IMR-90 (cell line): ENCODE measurements at regions not wholly inside any gene's neighbourhood (a gene's known extent, or its start where the extent isn't known, plus 50 kb on each side); places are given as distances from the start of the nearest gene placed in this dataset.

Experiments used
- ATAC-seq: fragments of 200-7000 bp; cut with Tn5 transposase; 2 replicates; pipeline ENCODE4 v1.9.1; 2020; ENCODE audit warnings: low read depth, mild to moderate bottlenecking, moderate library complexity
- BruUV-seq: library from RNA; stranded (reverse); fragments of 400-500 nt; replicated peaks from 2 replicates; lab custom pipeline; 2021; lab: Mats Ljungman, UMichigan
- CTCF ChIA-PET: fragments of 300-600 bp; formaldehyde crosslinking; extraction: SDS; loops from one replicate; lab custom pipeline; 2021; ENCODE audit warnings: antibody characterized with exemption; lab: Yijun Ruan, JAX
- POLR2A ChIA-PET: fragments of 300-600 bp; sonication (Branson Sonifier 250); formaldehyde crosslinking; loops from one replicate; lab custom pipeline; 2022; ENCODE audit warnings: antibody characterized with exemption; ENCODE audit not compliant: unreplicated experiment; lab: Charles Lee
- DNase-seq: peaks from one replicate; pipeline ENCODE4 v3.0.0; 2013
- H2AFZ ChIP-seq: replicated peaks from 2 replicates; pipeline ENCODE3; 2013; ENCODE audit warnings: low read length, mild to moderate bottlenecking; ENCODE audit not compliant: poor library complexity
- H2AK5ac ChIP-seq: 2 replicates; pipeline ENCODE4 v1.6.1; 2013; ENCODE audit warnings: low read depth, low read length, inconsistent platforms
- H2AK9ac ChIP-seq: replicated peaks from 2 replicates; pipeline ENCODE3; 2013; ENCODE audit warnings: mild to moderate bottlenecking, low read depth, low read length, moderate library complexity; ENCODE audit not compliant: poor library complexity
- H2BK120ac ChIP-seq: 2 replicates; pipeline ENCODE4 v1.6.1; 2013; ENCODE audit warnings: low read depth, low read length, inconsistent platforms
- H2BK15ac ChIP-seq: 3 replicates; pipeline ENCODE4 v1.6.1; 2013; ENCODE audit warnings: low read depth, low read length, inconsistent platforms
- H2BK20ac ChIP-seq: 2 replicates; pipeline ENCODE4 v1.6.1; 2013; ENCODE audit warnings: low read depth, mild to moderate bottlenecking, inconsistent platforms, low read length, moderate library complexity
- H2BK5ac ChIP-seq: 2 replicates; pipeline ENCODE4 v1.6.1; 2013; ENCODE audit warnings: mild to moderate bottlenecking, low read depth, low read length, inconsistent platforms; ENCODE audit not compliant: poor library complexity, severe bottlenecking
- H3K14ac ChIP-seq: replicated peaks from 2 replicates; pipeline ENCODE4 v1.6.1; 2013; ENCODE audit warnings: low read depth, low read length, inconsistent platforms
- H3K18ac ChIP-seq: 2 replicates; pipeline ENCODE4 v1.6.1; 2013; ENCODE audit warnings: low read depth, low read length, control low read depth
- H3K23ac ChIP-seq: 2 replicates; pipeline ENCODE4 v1.6.1; 2013; ENCODE audit warnings: low read depth, low read length, inconsistent platforms
- H3K27ac ChIP-seq: 2 replicates; pipeline ENCODE4 v1.5.1; 2013; ENCODE audit warnings: mild to moderate bottlenecking, control low read depth, low read length; ENCODE audit not compliant: insufficient read depth
- H3K27me3 ChIP-seq: 2 replicates; pipeline ENCODE4 v1.6.1; 2013; ENCODE audit warnings: low read length; ENCODE audit not compliant: control insufficient read depth, insufficient read depth
- H3K36me3 ChIP-seq: 2 replicates; pipeline ENCODE4 v1.6.1; 2013; ENCODE audit warnings: low read length, mixed read lengths; ENCODE audit not compliant: control insufficient read depth, insufficient read depth
- H3K4ac ChIP-seq: 2 replicates; pipeline ENCODE4 v1.6.1; 2013; ENCODE audit warnings: low read depth, low read length, inconsistent platforms
- H3K4me1 ChIP-seq: 2 replicates; pipeline ENCODE4 v1.6.1; 2013; ENCODE audit warnings: low read length, mixed read lengths; ENCODE audit not compliant: control insufficient read depth, insufficient read depth
- H3K4me2 ChIP-seq: 2 replicates; pipeline ENCODE4 v1.6.1; 2013; ENCODE audit warnings: low read depth, mild to moderate bottlenecking, control low read depth, low read length, moderate library complexity
- H3K4me3 ChIP-seq: 2 replicates; pipeline ENCODE4 v1.5.1; 2013; ENCODE audit warnings: low read depth, mild to moderate bottlenecking, control low read depth, low read length, moderate library complexity; ENCODE audit not compliant: insufficient read depth
- H3K56ac ChIP-seq: 2 replicates; pipeline ENCODE4 v1.6.1; 2013; ENCODE audit warnings: low read length, inconsistent platforms; ENCODE audit not compliant: insufficient read depth; ENCODE audit errors: extremely low read depth
- H3K79me1 ChIP-seq, 2 experiments: 2 replicates each; pipeline ENCODE4 v1.6.1; 2013; ENCODE audit warnings: low read length in 2 of 2, inconsistent platforms in 1 of 2, low read depth in 1 of 2
- H3K9ac ChIP-seq: 2 replicates; pipeline ENCODE4 v1.6.1; 2013; ENCODE audit warnings: low read depth, low read length, control low read depth
- H3K9me1 ChIP-seq: 2 replicates; pipeline ENCODE4 v1.6.1; 2013; ENCODE audit warnings: low read length, inconsistent platforms; ENCODE audit not compliant: insufficient read depth
- H3K9me3 ChIP-seq: 2 replicates; pipeline ENCODE4 v1.6.1; 2013; ENCODE audit warnings: low read length; ENCODE audit not compliant: control insufficient read depth, insufficient read depth
- H4K20me1 ChIP-seq: 2 replicates; pipeline ENCODE4 v1.6.1; 2013; ENCODE audit warnings: low read length, inconsistent platforms; ENCODE audit not compliant: insufficient read depth
- H4K5ac ChIP-seq: 2 replicates; pipeline ENCODE4 v1.6.1; 2013; ENCODE audit warnings: mild to moderate bottlenecking, low read depth, low read length, control low read depth
- H4K8ac ChIP-seq, 2 experiments: 2 replicates each; pipeline ENCODE4 v1.6.1; 2013; ENCODE audit warnings: low read depth in 2 of 2, low read length in 2 of 2, control low read depth in 1 of 2, inconsistent platforms in 1 of 2
- H4K91ac ChIP-seq: 2 replicates; pipeline ENCODE4 v1.6.1; 2013; ENCODE audit warnings: low read depth, low read length, inconsistent platforms; ENCODE audit not compliant: insufficient read depth
- BHLHE40 ChIP-seq: fragments of 150-350 bp; IDR thresholded peaks from 2 replicates; pipeline ENCODE4 v1.6.1; 2016; ENCODE audit warnings: mild to moderate bottlenecking, low read depth, low read length
- CEBPB ChIP-seq: IDR thresholded peaks from 2 replicates; pipeline ENCODE4 v1.6.1; 2012; ENCODE audit warnings: low read depth, low read length, improper control_type of control experiment
- CHD1 ChIP-seq: IDR thresholded peaks from 2 replicates; pipeline ENCODE4 v1.6.1; 2012; ENCODE audit warnings: low read depth, low read length, improper control_type of control experiment
- MAFK ChIP-seq: IDR thresholded peaks from 2 replicates; pipeline ENCODE4 v1.6.1; 2012; ENCODE audit warnings: low read depth, low read length, improper control_type of control experiment
- MXI1 ChIP-seq: IDR thresholded peaks from 2 replicates; pipeline ENCODE4 v1.6.1; 2012; ENCODE audit warnings: low read depth, mild to moderate bottlenecking, low read length, moderate library complexity, borderline replicate concordance
- NFE2L2 ChIP-seq: fragments of 150-350 bp; IDR thresholded peaks from 2 replicates; pipeline ENCODE4 v1.6.1; 2016; ENCODE audit warnings: low read depth, mild to moderate bottlenecking, low read length
- POLR2A ChIP-seq: IDR thresholded peaks from 2 replicates; pipeline ENCODE4 v1.6.1; 2012; ENCODE audit warnings: mild to moderate bottlenecking, low read depth, low read length
- RAD21 ChIP-seq: IDR thresholded peaks from 2 replicates; pipeline ENCODE4 v1.6.1; 2012; ENCODE audit warnings: low read length, improper control_type of control experiment
- RCOR1 ChIP-seq: IDR thresholded peaks from 2 replicates; pipeline ENCODE4 v1.6.1; 2012; ENCODE audit warnings: mild to moderate bottlenecking, low read length, improper control_type of control experiment; ENCODE audit not compliant: insufficient replicate concordance
- SMC3 ChIP-seq: fragments of 150-350 bp; IDR thresholded peaks from 2 replicates; pipeline ENCODE4 v1.6.1; 2016; ENCODE audit warnings: low read depth, mild to moderate bottlenecking, antibody characterized with exemption, low read length, moderate library complexity
- WGBS, 2 experiments: methylation state at CpG; one replicate each; pipeline versions ENCODE4 v1.1.5 to v1.1.7; 2013; ENCODE audit warnings: missing lambda C conversion rate in 2 of 2; ENCODE audit not compliant: insufficient read length in 1 of 2; ENCODE audit errors: extremely low coverage in 2 of 2; 5-methylcytosine and 5-hydroxymethylcytosine counted together
- dilution Hi-C: fragments of 300-500 bp; cut with HindIII; formaldehyde crosslinking; loops from one replicate; pipeline ENCODE4 v1.14.3; 2018; ENCODE audit warnings: low sequenced_read_pairs; ENCODE audit not compliant: unreplicated experiment
- in situ Hi-C: fragments of 300-500 bp; cut with MboI; formaldehyde crosslinking; loops from 3 replicates; pipeline ENCODE4 v1.14.3; 2019; ENCODE audit warnings: low sequenced_read_pairs, inconsistent platforms, mixed read lengths
- intact Hi-C: fragments of 100-400 bp; cut with micrococcal nuclease; formaldehyde crosslinking; loops from 2 replicates; pipeline ENCODE4 v1.10.0; 2022
- TF ChIP-seq, protein P1 (sequence below): conservative IDR thresholded peaks from 2 replicates; pipeline ENCODE4 v1.5.1; 2012; ENCODE audit warnings: mild to moderate bottlenecking, low read depth, low read length, improper control_type of control experiment
- TF ChIP-seq, protein P2 (sequence below): fragments of 150-350 bp; IDR thresholded peaks from 2 replicates; pipeline ENCODE4 v1.6.1; 2017; ENCODE audit warnings: mild to moderate bottlenecking, antibody characterized with exemption, low read length, low read depth
- TF ChIP-seq, protein P3 (sequence below): fragments of 150-350 bp; IDR thresholded peaks from 2 replicates; pipeline ENCODE4 v1.6.1; 2016; ENCODE audit warnings: low read depth, mild to moderate bottlenecking, low read length, moderate library complexity, borderline replicate concordance

DNA sequence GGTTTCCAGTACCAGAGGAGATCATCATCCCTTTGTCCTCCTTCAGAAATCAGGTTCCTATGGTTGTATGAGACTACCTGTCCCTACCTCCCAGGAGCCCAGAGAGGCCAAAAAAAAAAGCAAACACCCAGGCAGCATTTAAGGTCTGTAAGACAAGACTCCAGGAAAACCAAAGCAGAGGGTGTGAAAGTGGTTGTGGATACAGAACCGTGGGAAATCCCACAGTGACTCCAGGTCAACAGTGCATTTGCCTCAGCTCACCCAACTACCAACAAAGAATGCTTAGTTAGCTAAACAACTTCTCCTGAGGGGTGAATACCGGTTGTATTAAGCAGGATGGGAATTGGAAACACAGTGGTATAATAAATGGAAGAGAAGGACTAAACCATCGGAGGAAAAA is 83.6 kb downstream of the LBH start:
- Histone ChIP-seq H3K27ac (no peak overlapping the region), H2BK20ac (no peak overlapping the region; the same call in 1 of the 2 replicates), H2AK9ac (no peak overlapping the region), H2BK120ac (no peak overlapping the region), H4K20me1 (no peaks in the 10 kb centered on the region), H4K5ac (no peak overlapping the region), H3K14ac (no peak overlapping the region), H3K4me3 (no peak overlapping the region), H3K9me3 (0 out of 2 replicates have a peak, but pooled peaks cover 4% of the 10 kb centered on the region), H3K27me3 (no peaks in the 10 kb centered on the region), H3K56ac (no peak overlapping the region), H2BK15ac (no peak overlapping the region; the same call in 2 of the 3 replicates), H2BK5ac (no peak overlapping the region), H3K23ac (no peak overlapping the region), H3K4me2 (no peak overlapping the region), H2AK5ac (peak overlapping the region; percentile 21; the same call in 1 of the 2 replicates), H3K4ac (no peak overlapping the region), H4K8ac (no peak overlapping the region), H3K9ac (no peak overlapping the region), H3K9me1 (no peaks in the 10 kb centered on the region), H3K4me1 (no peaks in the 10 kb centered on the region), H3K79me1 (no peaks in the 10 kb centered on the region), H4K91ac (no peak overlapping the region), H3K18ac (no peak overlapping the region), H3K36me3 (no peaks in the 10 kb centered on the region), H2AFZ (no peak overlapping the region)
- WGBS, 2 experiments: no CpG with 5 or more reads among the region's 3 CpGs
- dilution Hi-C loops: no loop called here
- BruUV-seq: no TSS peak
- intact Hi-C loops: no loop called here
- POLR2A ChIA-PET: no interaction called here
- in situ Hi-C loops: no loop called here
- TF ChIP-seq MAFK (no peak), RAD21 (no peak), NFE2L2 (no peak), SMC3 (no peak), MXI1 (no peak), CEBPB (no peak), RCOR1 (no peak), CHD1 (no peak), POLR2A (no peak), BHLHE40 (no peak)
- TF ChIP-seq, protein P1, sequence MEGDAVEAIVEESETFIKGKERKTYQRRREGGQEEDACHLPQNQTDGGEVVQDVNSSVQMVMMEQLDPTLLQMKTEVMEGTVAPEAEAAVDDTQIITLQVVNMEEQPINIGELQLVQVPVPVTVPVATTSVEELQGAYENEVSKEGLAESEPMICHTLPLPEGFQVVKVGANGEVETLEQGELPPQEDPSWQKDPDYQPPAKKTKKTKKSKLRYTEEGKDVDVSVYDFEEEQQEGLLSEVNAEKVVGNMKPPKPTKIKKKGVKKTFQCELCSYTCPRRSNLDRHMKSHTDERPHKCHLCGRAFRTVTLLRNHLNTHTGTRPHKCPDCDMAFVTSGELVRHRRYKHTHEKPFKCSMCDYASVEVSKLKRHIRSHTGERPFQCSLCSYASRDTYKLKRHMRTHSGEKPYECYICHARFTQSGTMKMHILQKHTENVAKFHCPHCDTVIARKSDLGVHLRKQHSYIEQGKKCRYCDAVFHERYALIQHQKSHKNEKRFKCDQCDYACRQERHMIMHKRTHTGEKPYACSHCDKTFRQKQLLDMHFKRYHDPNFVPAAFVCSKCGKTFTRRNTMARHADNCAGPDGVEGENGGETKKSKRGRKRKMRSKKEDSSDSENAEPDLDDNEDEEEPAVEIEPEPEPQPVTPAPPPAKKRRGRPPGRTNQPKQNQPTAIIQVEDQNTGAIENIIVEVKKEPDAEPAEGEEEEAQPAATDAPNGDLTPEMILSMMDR: no peak
- TF ChIP-seq, protein P2, sequence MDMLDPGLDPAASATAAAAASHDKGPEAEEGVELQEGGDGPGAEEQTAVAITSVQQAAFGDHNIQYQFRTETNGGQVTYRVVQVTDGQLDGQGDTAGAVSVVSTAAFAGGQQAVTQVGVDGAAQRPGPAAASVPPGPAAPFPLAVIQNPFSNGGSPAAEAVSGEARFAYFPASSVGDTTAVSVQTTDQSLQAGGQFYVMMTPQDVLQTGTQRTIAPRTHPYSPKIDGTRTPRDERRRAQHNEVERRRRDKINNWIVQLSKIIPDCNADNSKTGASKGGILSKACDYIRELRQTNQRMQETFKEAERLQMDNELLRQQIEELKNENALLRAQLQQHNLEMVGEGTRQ: no peak
- TF ChIP-seq, protein P3, sequence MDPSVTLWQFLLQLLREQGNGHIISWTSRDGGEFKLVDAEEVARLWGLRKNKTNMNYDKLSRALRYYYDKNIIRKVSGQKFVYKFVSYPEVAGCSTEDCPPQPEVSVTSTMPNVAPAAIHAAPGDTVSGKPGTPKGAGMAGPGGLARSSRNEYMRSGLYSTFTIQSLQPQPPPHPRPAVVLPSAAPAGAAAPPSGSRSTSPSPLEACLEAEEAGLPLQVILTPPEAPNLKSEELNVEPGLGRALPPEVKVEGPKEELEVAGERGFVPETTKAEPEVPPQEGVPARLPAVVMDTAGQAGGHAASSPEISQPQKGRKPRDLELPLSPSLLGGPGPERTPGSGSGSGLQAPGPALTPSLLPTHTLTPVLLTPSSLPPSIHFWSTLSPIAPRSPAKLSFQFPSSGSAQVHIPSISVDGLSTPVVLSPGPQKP: no peak
- ATAC-seq: no peak
- CTCF ChIA-PET: no interaction called here
- DNase-seq: no peak
